ENCODE measurements at regions not wholly inside any gene's neighbourhood (a gene's known extent, or its start where the extent isn't known, plus 50 kb on each side); places are given as distances from the start of the nearest gene placed in this dataset.

DNA sequence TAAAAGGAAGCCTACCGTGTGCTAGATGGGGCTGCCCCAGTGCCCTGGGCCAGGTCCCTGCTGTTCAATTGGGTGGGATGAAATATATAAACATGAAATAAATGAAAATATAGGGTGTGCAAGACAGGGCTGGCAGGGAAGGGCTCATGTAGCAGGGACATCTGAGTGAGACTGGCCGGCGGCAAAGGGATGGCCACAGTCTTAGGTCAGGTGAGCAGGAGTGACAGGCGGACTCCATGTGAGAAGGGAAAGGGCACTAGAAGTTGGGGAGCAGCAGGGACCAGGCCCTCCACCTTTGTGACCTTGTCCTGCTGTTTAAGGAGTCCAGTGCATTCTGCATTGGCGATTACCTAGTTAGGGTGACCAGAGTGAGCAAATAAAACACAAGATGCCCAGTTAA, 207.6 kb upstream of the ZNF32 start:
- no peak overlapping the region for H3K4me3 ChIP-seq (ENCODE audit: low read length)
- no peak for TF ChIP-seq ZNF274 (IDR thresholded peaks at IDR 0.05; ENCODE audit: low read depth, low read length)

DNA sequence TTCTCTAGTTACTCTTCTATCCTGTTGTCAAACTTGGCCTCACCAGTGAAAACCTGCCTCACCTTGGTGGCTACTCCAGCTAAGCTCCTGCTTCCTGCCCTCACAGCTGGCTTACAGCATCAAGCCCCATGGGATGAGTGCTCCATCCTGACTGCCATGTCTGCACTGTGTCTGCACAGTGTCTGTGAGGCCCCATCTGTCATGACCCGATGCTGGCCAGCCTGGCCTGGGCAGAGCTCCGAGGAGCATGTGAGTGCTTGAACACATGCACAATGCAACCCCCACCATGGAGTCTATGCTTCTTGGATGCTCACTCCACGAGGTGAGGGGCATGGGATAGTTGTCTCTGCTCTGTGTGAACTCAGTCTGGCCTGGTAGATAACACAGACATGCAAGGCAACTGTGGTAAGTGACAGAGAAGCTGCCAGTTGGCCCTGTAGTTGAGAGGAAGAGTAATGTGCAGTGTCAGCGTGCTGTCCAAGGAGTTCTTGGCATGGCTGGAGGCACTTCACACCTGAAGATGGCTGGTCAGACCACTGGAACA, 207.1 kb upstream of the ZNF32 start:
- no peak overlapping the region for H3K4me3 ChIP-seq (ENCODE audit: low read length)
- no peak for TF ChIP-seq ZNF274 (IDR thresholded peaks at IDR 0.05; ENCODE audit: low read depth, low read length)

DNA sequence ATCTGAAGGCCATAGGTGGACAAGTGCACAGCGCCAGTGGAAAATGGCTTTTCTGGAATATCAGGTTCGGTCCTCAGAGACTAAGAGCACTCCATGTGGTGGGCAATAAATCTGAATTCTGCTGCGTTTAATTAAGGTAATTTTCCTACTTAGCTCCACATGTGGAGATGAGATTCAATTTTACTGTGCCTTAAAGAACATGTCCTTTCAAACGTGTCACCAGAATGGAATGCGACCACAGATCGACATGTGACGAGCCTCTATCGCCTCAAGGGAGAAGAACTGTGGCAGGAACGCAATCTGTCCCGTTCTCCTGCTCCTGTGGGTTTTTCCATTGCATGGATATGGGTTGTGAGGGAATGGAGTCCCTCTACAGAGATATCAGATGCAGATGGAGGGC, 205.3 kb upstream of the ZNF32 start:
- TF ChIP-seq ZNF274 (IDR thresholded peaks at IDR 0.05; ENCODE audit: low read depth, low read length) = no peak
- H3K4me3 ChIP-seq (ENCODE audit: low read length) = no peak overlapping the region

DNA sequence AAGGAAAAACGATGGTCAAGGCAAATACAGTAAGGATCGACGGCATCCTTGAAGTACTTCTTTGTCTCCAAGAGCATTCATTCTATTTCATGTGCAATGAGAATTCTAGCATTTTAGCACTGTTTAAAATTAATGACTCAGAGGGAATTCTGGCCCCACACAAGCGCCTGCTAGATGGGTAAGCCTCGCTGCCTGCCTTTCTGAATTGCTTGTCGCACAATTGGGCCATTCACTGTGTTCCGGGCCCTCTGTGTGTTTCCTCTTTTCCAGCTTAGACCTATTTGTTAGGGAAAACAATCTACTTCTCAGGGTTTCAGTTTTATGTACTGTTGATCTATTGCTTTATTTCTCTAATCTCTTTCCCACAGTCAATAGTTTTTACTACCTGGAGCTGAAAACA, 204.7 kb upstream of the ZNF32 start:
- TF ChIP-seq ZNF274 (IDR thresholded peaks at IDR 0.05; ENCODE audit: low read depth, low read length) = no peak

DNA sequence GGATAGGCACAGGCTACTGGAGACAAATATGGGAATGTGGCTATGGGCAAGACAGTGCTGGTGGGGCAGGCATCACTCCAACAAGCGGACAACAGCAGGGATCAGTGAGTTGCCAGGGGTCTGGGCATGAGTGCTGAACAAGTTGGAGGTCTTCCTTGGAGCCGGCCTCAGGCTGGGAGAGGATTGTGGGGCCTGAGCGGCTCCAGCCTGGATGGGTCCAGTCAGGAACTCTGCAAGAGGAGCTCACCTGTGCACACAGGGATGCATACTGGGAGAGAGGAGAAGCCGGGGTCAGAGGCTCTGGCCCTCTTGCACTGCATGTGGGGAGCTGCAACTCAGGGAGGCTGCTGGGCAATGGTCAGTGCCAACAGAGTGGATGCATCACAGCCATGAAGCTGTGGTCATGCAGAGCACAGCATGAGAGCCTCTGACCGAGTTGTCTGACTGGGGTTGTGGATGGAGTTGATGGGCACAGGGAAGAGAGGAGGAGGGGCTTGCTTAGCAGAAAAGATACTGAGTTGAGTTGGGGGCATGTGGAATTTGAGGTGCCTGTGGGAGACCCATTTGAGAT, 204.0 kb upstream of the ZNF32 start:
- TF ChIP-seq ZNF274 (IDR thresholded peaks at IDR 0.05; ENCODE audit: low read depth, low read length) = no peak
- H3K4me3 ChIP-seq (ENCODE audit: low read length) = no peak overlapping the region

More for the DNA sequence above, 204.7 kb upstream of the ZNF32 start:
- no peak overlapping the region for H3K4me3 ChIP-seq (ENCODE audit: low read length)

DNA sequence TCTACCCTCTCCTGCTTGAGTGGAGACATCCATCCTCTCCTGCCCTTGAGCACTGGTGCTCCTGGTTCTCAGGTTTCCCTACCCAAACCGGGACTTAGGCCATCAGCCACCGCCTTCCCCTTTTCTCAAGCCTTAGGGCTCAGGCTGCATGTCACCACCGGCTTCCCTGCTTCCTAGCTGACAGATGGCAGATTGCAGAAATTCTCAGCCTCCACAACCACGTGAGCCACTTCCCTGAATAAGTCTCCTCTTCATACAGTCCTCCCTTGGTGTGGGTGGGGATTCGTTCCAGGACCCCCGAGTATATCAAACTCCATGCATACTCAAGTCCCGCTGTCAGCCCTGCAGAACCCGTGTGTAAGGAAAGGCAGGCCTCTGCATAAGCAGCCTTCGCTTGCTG, 203.5 kb upstream of the ZNF32 start:
- TF ChIP-seq ZNF274 (IDR thresholded peaks at IDR 0.05; ENCODE audit: low read depth, low read length) = no peak
- H3K4me3 ChIP-seq (ENCODE audit: low read length) = no peak overlapping the region

DNA sequence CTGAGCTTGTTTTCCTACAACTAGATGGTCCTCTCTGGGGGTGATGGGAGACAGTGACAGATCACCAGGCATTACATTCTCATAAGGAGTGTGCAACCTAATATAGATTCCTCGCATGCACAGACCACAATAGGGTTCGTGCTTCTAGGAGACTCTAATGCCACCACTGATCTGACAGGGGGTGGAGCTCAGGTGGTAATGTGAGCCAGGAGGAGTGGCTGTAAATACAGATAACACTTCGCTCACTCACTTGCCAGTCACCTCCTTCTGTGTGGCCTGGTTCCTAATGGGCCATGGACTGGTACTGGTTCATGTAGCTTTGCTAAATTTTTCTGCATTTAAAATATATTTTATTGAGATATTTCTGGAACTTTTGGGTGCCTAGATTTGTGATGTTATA, 202.3 kb upstream of the ZNF32 start:
- TF ChIP-seq ZNF274 (IDR thresholded peaks at IDR 0.05; ENCODE audit: low read depth, low read length) = no peak
- no peak overlapping the region for H3K4me3 ChIP-seq (ENCODE audit: low read length)

DNA sequence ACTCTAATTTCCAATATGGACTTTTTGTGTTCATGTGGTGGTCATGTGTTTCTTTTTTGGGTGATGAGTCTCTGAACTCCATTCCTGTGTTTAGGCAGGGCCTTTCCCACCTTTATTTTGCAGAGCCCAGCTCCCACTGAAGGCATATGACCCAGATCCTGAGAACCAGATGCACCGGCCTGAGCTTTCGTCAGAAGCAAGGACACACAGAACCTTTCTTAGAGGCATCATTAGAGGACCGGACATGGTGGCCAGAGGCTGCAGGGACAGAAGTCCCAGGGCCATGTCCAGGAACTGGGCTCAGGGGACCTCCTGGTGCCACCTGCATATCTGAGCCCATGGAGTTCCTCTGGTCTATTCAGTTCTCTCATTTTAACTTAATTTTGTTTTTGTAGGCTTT, 200.9 kb upstream of the ZNF32 start:
- TF ChIP-seq ZNF274 (IDR thresholded peaks at IDR 0.05; ENCODE audit: low read depth, low read length) = no peak
- H3K4me3 ChIP-seq (ENCODE audit: low read length) = no peak overlapping the region

DNA sequence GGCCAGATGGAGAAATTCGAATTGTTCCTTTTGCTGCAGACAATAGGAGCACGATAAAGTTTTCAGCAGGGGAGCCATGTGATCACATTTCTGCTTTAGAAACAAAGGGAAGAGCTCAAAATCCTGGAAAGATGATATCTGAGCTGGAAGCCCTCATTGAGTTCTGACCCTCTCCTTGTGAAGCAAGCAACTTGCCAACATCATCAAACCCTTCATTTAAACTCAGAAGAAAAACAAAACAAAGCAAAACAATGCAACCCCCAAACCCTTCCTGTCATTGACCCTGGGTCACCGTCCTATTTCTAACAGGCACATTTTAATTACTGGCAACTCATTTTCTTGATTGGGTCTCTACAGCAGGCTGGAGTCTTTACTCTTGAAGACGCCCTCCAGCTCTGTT, 198.3 kb upstream of the ZNF32 start:
- TF ChIP-seq ZNF274 (IDR thresholded peaks at IDR 0.05; ENCODE audit: low read depth, low read length) = no peak
- H3K4me3 ChIP-seq (ENCODE audit: low read length) = no peak overlapping the region

DNA sequence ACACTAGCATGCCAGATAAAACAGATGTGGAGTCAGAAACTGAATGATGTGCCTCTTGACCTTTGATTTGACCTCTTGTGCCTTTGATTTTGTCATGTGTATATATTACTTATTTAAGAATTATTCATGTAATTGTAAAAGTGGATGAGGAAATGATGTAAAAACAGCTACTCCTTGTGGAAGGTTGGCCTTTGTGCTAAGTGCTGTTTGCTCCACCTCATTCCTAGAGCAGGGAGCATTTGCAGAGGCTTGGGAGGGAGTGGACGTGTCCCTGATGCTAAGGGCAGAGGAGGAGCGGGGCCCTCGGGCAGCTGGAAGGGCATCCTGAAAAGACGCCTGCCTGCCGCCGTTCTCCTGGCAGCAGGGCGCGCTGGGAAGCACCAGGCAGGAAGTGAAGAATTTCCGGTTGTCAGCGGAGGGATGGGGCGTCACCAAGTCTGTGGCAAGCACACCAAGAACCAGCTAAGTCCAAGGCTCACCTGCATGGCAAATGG, 197.6 kb upstream of the ZNF32 start:
- H3K4me3 ChIP-seq (ENCODE audit: low read length) = no peak overlapping the region

DNA sequence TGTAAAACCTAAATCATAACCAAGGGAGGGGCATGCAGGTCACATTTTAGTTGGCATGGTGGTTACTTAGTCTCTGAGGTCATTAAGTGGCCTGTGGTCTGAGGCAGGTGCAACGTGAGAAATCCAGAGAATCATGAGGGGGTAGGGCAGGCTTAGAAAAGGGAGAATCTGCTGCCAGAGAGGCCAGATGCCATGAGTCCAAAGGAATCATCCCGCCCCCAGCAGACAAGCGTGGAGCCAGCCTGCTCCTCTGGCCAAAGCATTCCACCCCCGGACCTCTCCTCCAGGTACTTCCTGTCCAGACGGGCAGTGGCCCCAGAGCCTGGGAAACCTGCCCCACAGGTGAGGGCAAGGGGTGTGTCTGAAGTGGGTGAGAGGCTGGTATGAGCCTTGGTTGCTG, 196.4 kb upstream of the ZNF32 start:
- no peak for TF ChIP-seq ZNF274 (IDR thresholded peaks at IDR 0.05; ENCODE audit: low read depth, low read length)
- H3K4me3 ChIP-seq (ENCODE audit: low read length) = no peak overlapping the region

More for the DNA sequence above, 197.6 kb upstream of the ZNF32 start:
- no peak for TF ChIP-seq ZNF274 (IDR thresholded peaks at IDR 0.05; ENCODE audit: low read depth, low read length)

DNA sequence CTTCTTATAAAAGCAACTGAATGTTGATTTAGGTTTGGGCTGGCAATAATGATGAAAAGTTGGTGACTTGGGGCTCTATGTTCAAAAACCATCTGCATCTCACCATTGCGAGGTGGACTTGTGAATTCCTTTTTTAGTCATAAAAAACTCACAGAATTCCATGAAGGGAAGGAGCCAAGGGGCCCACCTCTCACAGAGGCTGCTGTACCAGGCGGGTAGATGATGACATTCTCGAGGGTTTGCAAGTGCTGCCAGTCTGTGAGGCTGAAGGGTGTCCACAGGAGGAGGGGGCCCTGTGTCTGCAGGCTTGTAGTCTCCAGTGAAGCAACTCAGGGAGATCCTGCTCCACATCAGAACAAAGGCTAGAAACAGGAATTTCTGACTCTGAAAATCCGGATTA, 195.5 kb upstream of the ZNF32 start:
- no peak overlapping the region for H3K4me3 ChIP-seq (ENCODE audit: low read length)
- TF ChIP-seq ZNF274 (IDR thresholded peaks at IDR 0.05; ENCODE audit: low read depth, low read length) = no peak

DNA sequence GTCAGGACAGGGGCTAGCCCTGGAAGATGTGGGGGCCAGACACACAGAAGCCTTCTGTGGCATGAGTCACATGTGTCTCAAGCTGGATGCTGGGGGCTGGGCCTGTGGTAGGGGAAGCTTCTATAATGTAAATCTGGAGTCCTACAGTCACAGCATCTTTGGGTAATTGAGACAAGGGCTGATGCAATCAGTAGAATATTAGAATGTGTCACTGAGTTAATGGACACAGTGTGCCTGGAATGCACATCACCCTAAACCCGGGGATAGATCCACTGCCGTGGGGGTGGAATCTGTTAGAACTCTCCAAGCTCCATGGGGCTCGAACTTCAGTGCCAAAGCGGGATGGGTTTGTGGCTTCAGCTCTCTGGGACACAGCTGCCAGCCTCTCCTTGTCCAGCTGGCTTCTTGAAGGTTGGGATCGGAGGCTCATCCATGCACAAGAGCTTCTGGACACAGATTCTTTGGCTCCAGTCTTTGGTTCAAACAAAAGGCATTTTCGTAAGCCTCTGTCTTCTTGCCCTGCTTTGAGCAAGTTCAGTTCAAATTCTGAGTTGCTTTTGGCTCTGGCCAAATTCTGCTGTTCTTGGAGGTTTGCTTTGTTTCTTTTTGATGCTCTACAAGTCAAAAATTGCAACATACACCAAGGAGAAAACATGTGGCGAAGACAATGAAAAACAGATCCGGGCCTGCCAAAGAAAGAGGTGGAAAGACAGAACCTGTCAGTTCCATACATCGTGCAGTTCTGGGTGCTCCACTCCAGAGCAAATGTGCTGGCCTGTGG, 194.8 kb upstream of the ZNF32 start:
- TF ChIP-seq ZNF274 (IDR thresholded peaks at IDR 0.05; ENCODE audit: low read depth, low read length) = no peak
- no peak overlapping the region for H3K4me3 ChIP-seq (ENCODE audit: low read length)

DNA sequence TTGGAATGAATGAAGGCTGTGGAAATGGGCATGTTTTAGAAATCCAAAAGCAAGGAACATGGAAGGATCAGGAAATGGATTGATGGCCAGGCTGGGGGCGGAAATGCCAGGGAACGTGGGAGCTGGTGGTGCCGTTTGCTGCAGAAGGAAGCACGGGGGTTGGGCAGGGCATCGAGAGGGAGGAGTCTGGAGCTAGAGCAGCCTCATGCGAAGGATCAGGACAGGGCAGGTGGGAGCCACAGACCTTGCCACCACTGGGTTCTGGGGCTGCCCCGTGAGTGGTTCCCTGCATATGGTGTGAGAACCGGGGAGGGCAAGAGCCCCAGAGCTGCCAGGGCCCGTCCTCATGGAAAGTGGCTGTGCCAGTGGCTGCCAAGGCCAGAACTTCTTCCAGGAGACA, 193.8 kb upstream of the ZNF32 start:
- no peak for TF ChIP-seq ZNF274 (IDR thresholded peaks at IDR 0.05; ENCODE audit: low read depth, low read length)
- H3K4me3 ChIP-seq (ENCODE audit: low read length) = no peak overlapping the region

DNA sequence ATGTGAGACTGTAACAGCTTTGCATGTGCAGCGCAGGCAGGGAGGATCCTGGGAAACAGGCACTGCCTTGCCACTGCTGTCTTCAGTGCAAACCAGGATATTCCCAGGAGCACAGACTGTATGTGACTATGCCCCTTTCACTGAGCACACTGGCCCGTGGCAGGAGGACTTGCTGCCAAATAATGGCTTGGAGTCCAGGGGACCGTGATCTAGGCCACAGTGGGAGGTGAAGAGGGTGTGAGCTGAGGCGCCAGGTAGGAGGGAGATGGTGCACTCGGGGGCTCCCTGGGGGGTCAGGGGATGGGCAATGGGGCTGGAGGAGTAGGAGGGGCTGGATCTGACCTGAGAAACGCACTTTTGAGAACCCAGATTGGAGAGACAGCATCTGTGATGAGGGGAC, 193.4 kb upstream of the ZNF32 start:
- no peak for TF ChIP-seq ZNF274 (IDR thresholded peaks at IDR 0.05; ENCODE audit: low read depth, low read length)
- no peak overlapping the region for H3K4me3 ChIP-seq (ENCODE audit: low read length)

Data from GM08714 (cell line).